Right lobe of liver (tissue), 4 donors: ENCODE measurements at regions not wholly inside any gene's neighbourhood (a gene's known extent, or its start where the extent isn't known, plus 50 kb on each side); places are given as distances from the start of the nearest gene placed in this dataset.

Experiments
- CTCF ChIP-seq, 4 donors: fragments of 200-600 bp in 3 of 4; fragments of 450-650 bp in 1 of 4; IDR thresholded peaks; one replicate each; pipeline versions ENCODE4 v1.5.1 to v1.8.0; 2016 to 2022; ENCODE audit warnings: antibody characterized with exemption in 4 of 4, mild to moderate bottlenecking in 2 of 4
- POLR2A ChIP-seq: fragments of 450-650 bp; IDR thresholded peaks from one replicate; pipeline ENCODE4 v1.6.1; 2017; ENCODE audit warnings: antibody characterized with exemption, mild to moderate bottlenecking
- donor health status: DM: no; HTN: no; CAD: no.
- donor health status: DM: no; HTN: no; CAD: no.
- donor health status: DM: no; HTN: yes; CAD: no.

DNA sequence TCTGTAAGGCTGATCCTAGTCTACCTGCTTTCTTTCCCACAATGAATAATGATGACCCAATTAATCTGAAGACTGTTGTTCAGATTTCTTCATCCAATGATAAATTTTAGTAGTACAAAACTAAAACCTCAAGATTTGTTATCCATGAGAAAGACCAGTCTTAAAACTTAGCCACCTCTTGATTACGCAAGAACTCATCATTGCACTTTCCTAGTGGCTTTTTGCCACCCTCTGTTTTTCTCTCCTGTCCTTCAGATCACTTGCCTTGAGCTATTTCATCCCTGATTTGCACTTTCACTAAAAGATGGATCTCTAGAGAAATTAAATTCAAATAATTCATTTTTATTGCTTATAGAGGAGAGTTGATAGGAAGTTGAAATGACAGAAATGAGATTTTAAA lies 142.7 kb upstream of the RBMS3 start:
- no peak for TF ChIP-seq CTCF (IDR thresholded peaks at IDR 0.05)
- no peak for TF ChIP-seq POLR2A
